ENCODE measurements at regions not wholly inside any gene's neighbourhood (a gene's known extent, or its start where the extent isn't known, plus 50 kb on each side); places are given as distances from the start of the nearest gene placed in this dataset.
A peak's percentile ranks its signal among the peaks of the same experiment; 100 is the strongest.

DNA sequence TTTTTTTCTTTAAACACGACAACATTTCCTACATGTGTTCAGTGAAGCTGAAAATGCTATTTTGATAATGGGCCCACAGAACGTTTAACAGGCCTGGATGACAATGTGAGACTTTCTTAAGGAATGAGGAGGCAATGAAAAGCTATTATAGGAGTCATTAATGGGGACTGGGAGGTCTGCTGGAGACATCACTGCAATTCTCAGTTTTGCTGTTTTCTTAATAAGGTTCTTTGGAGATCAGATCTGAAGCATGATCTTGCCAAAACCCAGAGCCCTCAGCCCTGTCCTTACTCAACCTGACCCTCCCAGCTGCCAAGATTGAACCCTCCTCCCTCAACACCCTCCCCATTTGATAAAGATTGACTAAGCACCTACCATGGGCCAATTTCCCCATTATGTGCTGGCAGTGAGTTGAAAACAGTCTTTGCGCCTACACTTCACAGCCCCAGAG is 353.1 kb downstream of the MAFB start:
- TF ChIP-seq, protein P1, sequence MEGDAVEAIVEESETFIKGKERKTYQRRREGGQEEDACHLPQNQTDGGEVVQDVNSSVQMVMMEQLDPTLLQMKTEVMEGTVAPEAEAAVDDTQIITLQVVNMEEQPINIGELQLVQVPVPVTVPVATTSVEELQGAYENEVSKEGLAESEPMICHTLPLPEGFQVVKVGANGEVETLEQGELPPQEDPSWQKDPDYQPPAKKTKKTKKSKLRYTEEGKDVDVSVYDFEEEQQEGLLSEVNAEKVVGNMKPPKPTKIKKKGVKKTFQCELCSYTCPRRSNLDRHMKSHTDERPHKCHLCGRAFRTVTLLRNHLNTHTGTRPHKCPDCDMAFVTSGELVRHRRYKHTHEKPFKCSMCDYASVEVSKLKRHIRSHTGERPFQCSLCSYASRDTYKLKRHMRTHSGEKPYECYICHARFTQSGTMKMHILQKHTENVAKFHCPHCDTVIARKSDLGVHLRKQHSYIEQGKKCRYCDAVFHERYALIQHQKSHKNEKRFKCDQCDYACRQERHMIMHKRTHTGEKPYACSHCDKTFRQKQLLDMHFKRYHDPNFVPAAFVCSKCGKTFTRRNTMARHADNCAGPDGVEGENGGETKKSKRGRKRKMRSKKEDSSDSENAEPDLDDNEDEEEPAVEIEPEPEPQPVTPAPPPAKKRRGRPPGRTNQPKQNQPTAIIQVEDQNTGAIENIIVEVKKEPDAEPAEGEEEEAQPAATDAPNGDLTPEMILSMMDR (conservative IDR thresholded peaks at IDR 0.05) = no peak
- H3K27ac ChIP-seq = no peak overlapping the region

DNA sequence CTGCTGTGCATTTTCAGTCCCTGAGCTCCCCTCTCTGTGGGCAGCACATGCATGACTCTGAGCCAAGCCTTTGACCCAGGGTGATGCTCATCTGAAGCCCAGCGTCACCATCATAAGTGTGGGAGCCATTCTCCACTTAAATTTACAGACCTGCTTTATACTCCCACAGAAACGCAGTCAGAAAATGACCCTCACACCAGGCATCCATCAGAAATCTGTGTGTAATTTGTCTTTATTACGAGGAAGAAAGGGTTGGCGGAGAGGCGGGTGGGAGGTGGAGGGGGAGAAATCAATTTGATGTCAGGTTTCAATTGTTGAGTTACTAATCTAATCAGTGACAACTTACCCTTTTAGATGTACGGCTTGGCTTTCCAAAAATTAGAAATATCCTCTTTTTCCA is 353.6 kb downstream of the MAFB start:
- TF ChIP-seq, protein P1 (conservative IDR thresholded peaks at IDR 0.05) = no peak
- no peak overlapping the region for H3K27ac ChIP-seq

DNA sequence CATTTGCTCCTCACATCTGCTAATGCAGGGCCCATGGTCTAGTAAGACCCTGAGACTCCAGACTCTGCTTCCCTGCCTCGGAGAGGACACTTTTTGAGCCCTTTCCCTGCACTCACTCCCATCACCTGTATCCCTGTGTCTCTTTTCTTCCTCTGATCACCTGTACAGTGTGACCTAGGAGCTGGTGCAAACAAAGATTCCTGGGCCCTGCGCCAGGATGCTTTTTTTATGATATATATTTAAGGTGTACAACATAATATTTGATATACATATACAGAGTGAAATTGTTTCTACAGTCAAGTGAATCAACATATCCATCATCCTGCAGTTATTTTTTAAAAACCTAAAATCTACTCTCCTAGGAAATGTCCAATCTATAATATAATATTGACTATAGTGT is 355.4 kb downstream of the MAFB start:
- peak overlapping the region; percentile 18; the same call in 1 of the 2 replicates for H3K27ac ChIP-seq
- TF ChIP-seq, protein P1 (conservative IDR thresholded peaks at IDR 0.05) = no peak

DNA sequence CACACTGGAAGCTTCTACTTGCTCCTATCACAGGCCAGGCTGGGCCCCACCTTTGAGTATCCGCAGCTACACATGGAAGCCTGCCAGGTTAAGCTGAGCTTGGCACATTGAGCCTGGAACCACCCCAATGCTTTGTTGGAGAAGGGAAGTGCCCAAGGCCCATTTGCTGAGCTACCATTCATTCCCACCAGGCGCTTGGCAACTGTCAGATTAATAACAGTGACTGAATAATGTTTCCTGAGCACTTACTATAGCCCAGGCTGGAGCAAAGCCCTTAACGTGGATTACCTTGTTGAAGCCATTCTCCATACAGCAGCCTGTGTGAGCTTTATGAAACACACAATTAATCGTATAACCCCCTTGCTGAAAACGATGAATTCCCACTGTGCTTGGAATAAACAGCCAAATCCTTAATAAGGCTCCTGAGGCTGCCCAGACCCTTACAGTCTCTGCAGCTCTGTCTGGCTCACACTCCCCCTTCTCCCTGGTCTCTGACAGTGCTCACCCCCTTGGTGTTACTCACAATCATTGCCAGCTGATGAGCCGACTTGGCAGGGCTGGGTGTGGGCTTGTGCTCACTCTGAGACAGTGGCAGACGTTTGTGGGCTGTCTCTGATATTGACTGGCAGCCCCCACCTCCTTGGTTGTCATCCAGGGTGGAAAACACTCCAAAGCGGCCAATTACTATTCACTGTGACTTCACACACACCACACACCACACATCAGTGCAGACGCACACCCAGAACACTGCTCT is 357.1 kb downstream of the MAFB start:
- TF ChIP-seq, protein P1 (conservative IDR thresholded peaks at IDR 0.05) = no peak
- H3K27ac ChIP-seq = no peak overlapping the region

DNA sequence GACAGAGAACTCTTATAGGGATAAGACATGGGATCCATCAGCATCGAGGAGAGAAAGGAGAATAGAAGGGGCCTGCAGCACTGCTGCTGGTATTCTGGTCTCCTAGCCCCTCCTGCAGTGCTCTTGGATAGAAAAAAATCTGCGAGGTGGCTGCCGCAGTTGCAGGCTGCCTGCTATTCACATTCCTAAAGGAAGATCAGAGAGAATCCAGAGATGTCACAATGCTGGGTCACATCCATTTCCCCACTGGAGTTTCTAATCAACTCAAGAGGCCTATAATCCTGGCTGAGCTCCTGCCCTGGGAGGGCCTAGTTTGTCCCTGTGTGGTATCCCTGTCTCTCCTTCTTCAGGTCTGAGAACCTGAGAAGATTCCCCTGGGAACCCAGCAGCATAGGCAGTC is 357.8 kb downstream of the MAFB start:
- TF ChIP-seq, protein P1 (conservative IDR thresholded peaks at IDR 0.05) = no peak
- no peak overlapping the region for H3K27ac ChIP-seq

DNA sequence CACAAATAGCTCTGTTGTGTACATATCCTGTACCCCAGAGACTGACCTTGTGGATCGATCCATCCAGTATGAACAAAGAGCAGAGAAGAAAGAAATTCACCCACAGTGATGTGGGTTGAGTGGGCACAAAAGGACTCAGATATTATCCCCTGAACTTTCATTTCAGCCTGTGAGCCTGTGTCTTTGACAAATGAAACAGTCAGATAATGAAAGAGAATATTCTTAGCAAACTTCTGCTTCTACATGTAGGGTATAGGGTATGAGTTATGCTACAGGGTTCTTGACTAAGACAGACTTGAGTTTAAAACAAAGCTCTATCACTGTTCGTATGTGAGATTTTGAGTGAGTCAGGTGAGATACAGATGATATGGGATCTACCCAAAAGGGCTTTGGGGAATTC is 359.7 kb downstream of the MAFB start:
- TF ChIP-seq, protein P1 (conservative IDR thresholded peaks at IDR 0.05) = no peak
- no peak overlapping the region for H3K27ac ChIP-seq

DNA sequence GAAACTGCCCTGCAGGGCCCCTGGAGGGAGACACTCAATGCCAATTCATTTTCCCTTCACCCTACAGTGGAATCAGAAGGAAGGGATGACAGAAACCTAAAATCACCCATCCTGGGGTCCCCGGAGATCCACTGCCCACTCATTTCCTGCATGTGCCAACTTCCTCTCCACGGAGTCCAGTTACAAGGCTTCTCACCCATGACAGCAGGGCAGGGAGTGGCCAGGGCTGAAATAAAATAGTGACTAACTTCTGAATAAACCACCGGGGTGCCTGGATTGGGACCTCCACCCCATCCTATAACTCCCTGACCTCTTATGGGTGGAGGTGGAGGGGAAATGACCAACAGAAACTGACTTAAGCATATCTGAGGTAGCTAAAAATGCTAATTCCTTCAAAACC is 362.3 kb downstream of the MAFB start:
- H3K27ac ChIP-seq = no peak overlapping the region
- TF ChIP-seq, protein P1 (conservative IDR thresholded peaks at IDR 0.05) = no peak

Measured in VCaP (cell line).